IPS-NIHi11 (cell line): ENCODE measurements at regions not wholly inside any gene's neighbourhood (a gene's known extent, or its start where the extent isn't known, plus 50 kb on each side); places are given as distances from the start of the nearest gene placed in this dataset.

ENCODE experiments used
- DNase-seq: peaks from one replicate; pipeline ENCODE4 v3.0.0; 2012; ENCODE audit warnings: mixed read lengths, low spot score

DNA sequence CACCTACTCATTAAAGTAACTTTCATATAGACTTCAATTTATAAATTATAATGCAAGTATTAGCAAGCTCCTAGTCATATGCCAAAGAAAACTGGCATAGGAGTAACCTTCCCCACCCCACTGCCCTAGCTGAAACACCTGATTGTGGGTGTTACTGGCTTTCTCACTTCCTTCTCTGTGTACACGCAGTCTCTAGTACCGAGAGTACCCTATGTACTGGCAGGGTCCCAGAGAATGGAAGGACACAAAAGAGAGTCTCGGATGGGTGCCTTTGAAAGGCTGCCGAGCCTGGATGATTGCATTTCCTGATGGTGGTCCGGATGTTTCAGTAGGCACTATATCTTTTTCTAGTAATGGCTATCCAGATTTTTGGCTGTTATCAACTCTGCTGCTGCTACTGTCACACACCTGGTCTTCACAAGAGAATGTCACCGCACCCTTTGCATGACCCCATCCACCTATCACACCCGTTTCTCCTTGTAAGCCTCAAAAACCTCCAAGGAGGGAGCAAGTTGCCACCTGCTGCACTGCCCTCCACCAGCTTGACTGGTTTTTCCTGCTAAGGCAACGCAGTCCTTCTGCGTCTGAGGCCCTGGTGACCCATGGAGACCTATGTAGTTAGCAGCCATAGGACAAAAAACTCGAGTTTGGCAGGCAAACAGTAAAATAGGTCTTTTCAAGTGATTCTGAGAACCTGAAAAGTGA is 53.8 kb upstream of the CLINT1 start:
- peak; percentile 34 for DNase-seq

GRCh38 chr5:157911568-157911967 is 52.6 kb upstream of the CLINT1 start:
- DNase-seq, result no peak
